B cell (primary cell): ENCODE measurements at regions not wholly inside any gene's neighbourhood (a gene's known extent, or its start where the extent isn't known, plus 50 kb on each side); places are given as distances from the start of the nearest gene placed in this dataset.
"Not testable (repeated sequence)": the region's sequence is repeated elsewhere in the genome, so short reads cannot be mapped to it uniquely, and the experiment has no call there.

Source experiments
- ATAC-seq: fragments of 200-7000 bp; cut with Tn5 transposase; one replicate; pipeline ENCODE4 v1.10.0; 2021; ENCODE audit warnings: low read depth, mild to moderate bottlenecking, moderate number of reproducible peaks, moderate library complexity
- CTCF ChIA-PET: fragments of 350-600 bp; sonication (Branson Sonifier 250); formaldehyde crosslinking; loops from one replicate; lab custom pipeline; 2021; ENCODE audit warnings: antibody characterized with exemption, inconsistent platforms; lab: Charles Lee
- POLR2A ChIA-PET: fragments of 350-600 bp; sonication (Branson Sonifier 250); formaldehyde crosslinking; loops from one replicate; lab custom pipeline; 2021; ENCODE audit warnings: antibody characterized with exemption; lab: Charles Lee
- DNase-seq: peaks from one replicate; pipeline ENCODE4 v3.0.0; 2013
- H2AFZ ChIP-seq: 2 replicates; pipeline ENCODE4 v1.6.1; 2012; ENCODE audit warnings: mild to moderate bottlenecking, low read depth, low read length; ENCODE audit not compliant: insufficient read depth, poor library complexity, severe bottlenecking
- H3K27ac ChIP-seq, 2 donors: 1 replicate in 1 of 2; 2 replicates in 1 of 2; pipeline ENCODE4 v1.5.1; 2012 to 2013; ENCODE audit warnings: low read length in 2 of 2, mild to moderate bottlenecking in 2 of 2, moderate library complexity in 1 of 2
- H3K27me3 ChIP-seq, 4 experiments: fragments of 200-600 bp in 1 of 4; sonication (generic) in 1 of 4; replicated peaks in 1 of 4; 1 replicate in 2 of 4; 2 replicates in 2 of 4; pipeline versions ENCODE4 v1.6.1 to v1.7.0; 2013 to 2016; ENCODE audit warnings: low read length in 3 of 4, mild to moderate bottlenecking in 2 of 4, mixed read lengths in 1 of 4, moderate library complexity in 1 of 4; ENCODE audit not compliant: insufficient read depth in 4 of 4, control insufficient read depth in 3 of 4; ENCODE audit errors: control extremely low read depth in 1 of 4
- H3K36me3 ChIP-seq, 2 experiments: replicated peaks in 1 of 2; 1 replicate in 1 of 2; 2 replicates in 1 of 2; pipeline versions ENCODE4 v1.6.1 to v1.7.1; 2013; ENCODE audit warnings: low read length in 1 of 2; ENCODE audit not compliant: insufficient read depth in 2 of 2, control insufficient read depth in 1 of 2; ENCODE audit errors: control extremely low read depth in 1 of 2, extremely low read depth in 1 of 2
- H3K4me1 ChIP-seq, 2 donors: fragments of 200-600 bp in 1 of 2; sonication (generic) in 1 of 2; 1 replicate in 1 of 2; 2 replicates in 1 of 2; pipeline versions ENCODE4 v1.5.1 to v1.6.1; 2013 to 2017; ENCODE audit warnings: low read length in 2 of 2; ENCODE audit not compliant: control insufficient read depth in 2 of 2, insufficient read depth in 2 of 2
- H3K4me2 ChIP-seq: replicated peaks from 2 replicates; pipeline ENCODE3; 2012; ENCODE audit warnings: mild to moderate bottlenecking, low read depth, low read length; ENCODE audit not compliant: poor library complexity, severe bottlenecking
- H3K4me3 ChIP-seq, 5 experiments: fragments of 200-600 bp in 1 of 5; sonication (generic) in 1 of 5; 1 replicate in 3 of 5; 2 replicates in 2 of 5; pipeline versions ENCODE4 v1.5.1 to v1.7.0; 2011 to 2016; ENCODE audit warnings: low read length in 4 of 5, mild to moderate bottlenecking in 4 of 5, low read depth in 2 of 5, control low read depth in 1 of 5, moderate library complexity in 1 of 5; ENCODE audit not compliant: insufficient read depth in 1 of 5; ENCODE audit errors: control extremely low read depth in 1 of 5, extremely low read depth in 1 of 5
- H3K79me2 ChIP-seq: fragments of 200-600 bp; sonication (generic); one replicate; pipeline ENCODE4 v1.6.0; 2016; ENCODE audit warnings: low read length; ENCODE audit not compliant: control insufficient read depth, insufficient read depth
- H3K9ac ChIP-seq: fragments of 200-600 bp; sonication (generic); 2 replicates; pipeline ENCODE4 v1.6.1; 2017; ENCODE audit warnings: mild to moderate bottlenecking, low read length, moderate library complexity
- H3K9me3 ChIP-seq, 3 donors: one replicate each; pipeline versions ENCODE4 v1.6.1 to v1.7.1; 2013; ENCODE audit warnings: low read length in 2 of 3; ENCODE audit not compliant: control insufficient read depth in 2 of 3, insufficient read depth in 1 of 3; ENCODE audit errors: control extremely low read depth in 1 of 3
- H4K20me1 ChIP-seq: 2 replicates; pipeline ENCODE4 v1.6.0; 2012; ENCODE audit warnings: mild to moderate bottlenecking, low read length; ENCODE audit not compliant: insufficient read depth, control insufficient read depth, poor library complexity, severe bottlenecking
- H3K27ac Mint-ChIP-seq: one replicate; pipeline ENCODE4 v1.8.0; 2021; ENCODE audit warnings: mixed read lengths
- H3K27me3 Mint-ChIP-seq: one replicate; pipeline ENCODE4 v1.8.0; 2021; ENCODE audit warnings: mixed read lengths
- H3K4me1 Mint-ChIP-seq: one replicate; pipeline ENCODE4 v1.8.0; 2021; ENCODE audit warnings: mixed read lengths
- H3K4me3 Mint-ChIP-seq: one replicate; pipeline ENCODE4 v1.8.0; 2021; ENCODE audit warnings: mixed read lengths
- H3K9me3 Mint-ChIP-seq: one replicate; pipeline ENCODE4 v1.8.0; 2022; ENCODE audit warnings: mixed read lengths; ENCODE audit not compliant: insufficient read depth
- WGBS: methylation state at CpG from one replicate; pipeline ENCODE4 v1.1.5; 2013; ENCODE audit warnings: missing lambda C conversion rate; ENCODE audit not compliant: insufficient coverage; 5-methylcytosine and 5-hydroxymethylcytosine counted together
- intact Hi-C: fragments of 100-400 bp; cut with micrococcal nuclease; formaldehyde crosslinking; loops from one replicate; pipeline ENCODE4 v1.10.0; 2022

DNA sequence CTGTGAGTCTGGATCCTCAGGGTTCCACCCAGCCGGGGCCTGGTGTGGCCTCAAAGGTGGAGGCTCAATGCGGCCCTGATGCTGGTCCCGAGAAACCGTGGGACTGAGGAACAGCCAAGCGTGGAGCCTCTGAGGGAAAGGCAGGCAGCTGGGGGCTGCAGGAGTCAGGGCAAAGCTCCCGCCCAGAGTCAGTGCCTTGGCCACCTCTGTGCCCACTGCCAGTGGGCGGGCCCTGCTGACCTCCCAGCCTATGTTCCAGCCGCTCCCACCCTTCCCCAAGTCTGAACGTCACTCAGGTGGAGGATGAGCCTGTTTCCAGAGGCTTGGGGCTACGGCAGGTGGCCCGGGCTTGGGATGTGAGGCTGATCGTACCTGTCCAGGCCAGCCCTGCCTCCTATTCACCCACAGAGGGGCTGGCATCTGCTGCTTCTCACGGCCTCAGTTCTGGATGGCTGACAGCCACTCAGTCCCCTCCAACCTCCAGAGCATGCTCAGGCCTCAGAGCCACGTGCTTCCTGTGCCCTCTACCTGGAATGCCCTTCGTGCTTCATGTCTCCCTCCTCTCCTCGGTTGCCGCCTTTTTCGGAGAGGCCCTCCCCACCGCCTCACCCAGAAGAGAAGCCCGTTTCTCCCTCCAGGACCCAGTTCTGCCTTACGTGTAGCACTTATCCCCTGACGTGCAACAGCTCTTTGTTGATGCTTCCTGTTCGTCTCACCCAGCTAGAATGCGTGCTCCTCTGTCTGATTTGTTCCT, 94.1 kb upstream of the LRPAP1 start:
- H3K4me1 Mint-ChIP-seq, H3K9ac ChIP-seq, DNase-seq, H3K9me3 Mint-ChIP-seq, ATAC-seq, H3K4me1 ChIP-seq, H3K4me2 ChIP-seq, H3K9me3 ChIP-seq, H3K27ac ChIP-seq, H3K27ac Mint-ChIP-seq, H3K4me3 ChIP-seq, H3K4me3 Mint-ChIP-seq, H2AFZ ChIP-seq, intact Hi-C loops, H3K79me2 ChIP-seq, H3K36me3 ChIP-seq, POLR2A ChIA-PET, CTCF ChIA-PET, H4K20me1 ChIP-seq: not testable (repeated sequence)
- peaks cover 0 to 10% (median 1%) of the 10 kb centered on the region in 4 experiments for H3K27me3 ChIP-seq
- H3K27me3 Mint-ChIP-seq, result peaks cover 25% of the 10 kb centered on the region
- 81% methylated on average over 22 of the region's 24 CpGs for WGBS

DNA sequence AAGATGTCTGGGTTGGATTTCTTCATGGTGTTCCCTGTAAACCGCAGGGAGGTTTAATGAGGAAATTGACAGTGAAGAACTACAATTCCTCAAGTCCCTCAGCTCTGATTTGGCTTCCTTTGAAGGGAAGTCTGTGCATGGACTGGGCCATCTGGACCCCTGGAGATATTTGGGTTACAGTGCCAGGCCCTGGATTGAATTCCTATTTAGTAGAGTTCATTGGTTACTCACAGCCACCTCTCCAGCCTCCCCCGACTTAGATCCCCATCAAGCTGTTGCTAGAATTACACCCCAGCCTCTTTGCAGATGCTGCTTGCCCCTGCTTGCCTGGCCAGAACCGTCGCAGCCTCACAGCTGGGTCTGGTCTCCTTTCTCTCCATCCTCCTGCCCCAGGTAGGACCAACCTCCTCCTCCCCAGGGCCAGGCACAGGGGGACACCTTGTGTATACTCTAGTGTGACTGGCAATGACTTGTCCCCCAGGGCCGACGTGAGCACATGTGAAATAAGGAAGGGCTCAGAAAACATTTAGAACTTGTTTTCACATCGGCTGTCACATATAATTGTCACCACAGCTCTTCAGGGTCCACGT, 93.2 kb upstream of the LRPAP1 start:
- POLR2A ChIA-PET, H3K79me2 ChIP-seq, H3K27ac ChIP-seq, H3K9me3 Mint-ChIP-seq, H3K4me3 ChIP-seq, H3K4me1 Mint-ChIP-seq, H2AFZ ChIP-seq, H3K9me3 ChIP-seq, CTCF ChIA-PET, ATAC-seq, H3K9ac ChIP-seq, intact Hi-C loops, H3K36me3 ChIP-seq, H3K4me2 ChIP-seq, DNase-seq, H3K4me3 Mint-ChIP-seq, H3K27ac Mint-ChIP-seq, H3K4me1 ChIP-seq, H4K20me1 ChIP-seq: not testable (repeated sequence)
- H3K27me3 ChIP-seq, result peaks cover 0 to 10% (median 1%) of the 10 kb centered on the region in 4 experiments
- peaks cover 25% of the 10 kb centered on the region for H3K27me3 Mint-ChIP-seq
- WGBS, result 50% methylated on average over 6 of the region's 8 CpGs

DNA sequence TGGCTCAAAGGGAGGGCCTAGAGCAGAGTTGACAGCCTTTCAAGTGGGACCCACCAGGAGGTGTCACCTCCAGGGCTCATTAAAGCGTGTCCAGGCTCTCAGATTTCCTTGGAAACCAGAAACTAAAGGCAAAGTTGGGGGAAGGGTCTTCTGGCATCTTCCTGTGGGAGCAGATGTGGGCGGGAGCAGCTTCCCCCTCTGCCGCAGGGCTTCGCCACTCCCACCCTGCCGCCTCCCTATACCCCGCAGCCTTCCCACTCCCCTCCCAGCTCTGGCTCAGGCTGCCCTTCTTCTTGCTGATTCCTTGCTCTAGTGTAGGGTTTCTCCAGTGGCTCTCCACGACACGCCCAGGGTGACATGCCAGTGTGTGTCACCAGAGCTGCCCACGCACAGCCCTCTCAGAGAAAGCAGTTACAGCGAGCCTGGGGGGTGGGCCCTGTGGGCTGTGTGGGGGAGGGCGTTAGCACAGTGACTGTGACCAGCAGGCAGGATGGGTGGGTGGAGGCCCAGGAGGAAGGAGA, 91.6 kb upstream of the LRPAP1 start:
- peaks cover 25% of the 10 kb centered on the region for H3K27me3 Mint-ChIP-seq
- H3K4me3 ChIP-seq, POLR2A ChIA-PET, H3K36me3 ChIP-seq, CTCF ChIA-PET, H3K27ac Mint-ChIP-seq, H2AFZ ChIP-seq, H3K9me3 ChIP-seq, H3K27me3 ChIP-seq, H4K20me1 ChIP-seq, H3K27ac ChIP-seq, H3K79me2 ChIP-seq, H3K4me2 ChIP-seq, H3K9ac ChIP-seq, DNase-seq, H3K9me3 Mint-ChIP-seq, H3K4me1 ChIP-seq, intact Hi-C loops, H3K4me3 Mint-ChIP-seq, H3K4me1 Mint-ChIP-seq, ATAC-seq: not testable (repeated sequence)
- 17% methylated on average over 10 of the region's 11 CpGs for WGBS
